BJ (cell line): ENCODE measurements at regions not wholly inside any gene's neighbourhood (a gene's known extent, or its start where the extent isn't known, plus 50 kb on each side); places are given as distances from the start of the nearest gene placed in this dataset.

Source experiments
- CTCF ChIA-PET: fragments of 350-600 bp; formaldehyde crosslinking; extraction: SDS; loops from one replicate; lab custom pipeline; 2021; ENCODE audit warnings: antibody characterized with exemption, inconsistent platforms; lab: Yijun Ruan, JAX
- POLR2A ChIA-PET: fragments of 300-600 bp; sonication (Branson Sonifier 250); formaldehyde crosslinking; extraction: SDS; loops from one replicate; lab custom pipeline; 2021; ENCODE audit warnings: antibody characterized with exemption; lab: Charles Lee
- DNase-seq: peaks from one replicate; pipeline ENCODE4 v3.0.0-alpha.2; 2011; ENCODE audit warnings: low read depth
- H3K27me3 ChIP-seq: 2 replicates; pipeline ENCODE4 v1.6.0; 2011; ENCODE audit warnings: low read length; ENCODE audit not compliant: control insufficient read depth, insufficient read depth
- H3K36me3 ChIP-seq: 2 replicates; pipeline ENCODE4 v1.5.1; 2011; ENCODE audit warnings: low read length; ENCODE audit not compliant: control insufficient read depth, insufficient read depth
- H3K4me3 ChIP-seq: 2 replicates; pipeline ENCODE4 v1.5.1; 2011; ENCODE audit warnings: low read depth, mild to moderate bottlenecking, control low read depth, low read length
- CTCF ChIP-seq: IDR thresholded peaks from 2 replicates; pipeline ENCODE4 v1.5.1; 2011; ENCODE audit warnings: low read depth, mild to moderate bottlenecking, control low read depth, inconsistent platforms, low read length, moderate library complexity; ENCODE audit not compliant: insufficient read depth

GRCh38 chr2:13543550-13543949 is 826.8 kb downstream of the TRIB2 start:
- no peak for TF ChIP-seq CTCF
- POLR2A ChIA-PET = no interaction called here
- no peak overlapping the region for H3K4me3 ChIP-seq
- H3K36me3 ChIP-seq = no peaks in the 10 kb centered on the region
- CTCF ChIA-PET = no interaction called here
- DNase-seq = no peak
- H3K27me3 ChIP-seq = no peaks in the 10 kb centered on the region

- ChIA-PET CTCF (interaction anchor here (0.6 kb wide), 1 partner anchor 25 kb away, joined by 4 read pairs; no protein-coding TSS in a partner anchor), POLR2A (no interaction called here)
- TF ChIP-seq CTCF = no peak
- Histone ChIP-seq H3K27me3 (no peaks in the 10 kb centered on the region), H3K4me3 (no peak overlapping the region), H3K36me3 (no peaks in the 10 kb centered on the region)
- no peak for DNase-seq
These were observed 828.6 kb downstream of the TRIB2 start for GRCh38 chr2:13545320-13545719.

- POLR2A ChIA-PET = no interaction called here
- no peak for TF ChIP-seq CTCF
- H3K36me3 ChIP-seq = no peaks in the 10 kb centered on the region
- H3K27me3 ChIP-seq = no peaks in the 10 kb centered on the region
- H3K4me3 ChIP-seq = no peak overlapping the region
- CTCF ChIA-PET = no interaction called here
- no peak for DNase-seq
These were observed 829.4 kb downstream of the TRIB2 start for GRCh38 chr2:13546131-13546530.

GRCh38 chr2:13550285-13551231 is 833.8 kb downstream of the TRIB2 start:
- DNase-seq = no peak
- CTCF ChIA-PET = no interaction called here
- no peak for TF ChIP-seq CTCF

GRCh38 chr2:13558368-13558767 is 841.6 kb downstream of the TRIB2 start:
- no peak overlapping the region for H3K4me3 ChIP-seq
- TF ChIP-seq CTCF = no peak
- POLR2A ChIA-PET = no interaction called here
- no peaks in the 10 kb centered on the region for H3K27me3 ChIP-seq
- CTCF ChIA-PET = no interaction called here
- DNase-seq = no peak
- no peaks in the 10 kb centered on the region for H3K36me3 ChIP-seq

More at GRCh38 chr2:13550285-13551231, 833.8 kb downstream of the TRIB2 start:
- no peaks in the 10 kb centered on the region for H3K27me3 ChIP-seq
- POLR2A ChIA-PET = no interaction called here
- no peak overlapping the region for H3K4me3 ChIP-seq
- no peaks in the 10 kb centered on the region for H3K36me3 ChIP-seq
